HEK293T (cell line): ENCODE measurements at regions not wholly inside any gene's neighbourhood (a gene's known extent, or its start where the extent isn't known, plus 50 kb on each side); places are given as distances from the start of the nearest gene placed in this dataset.

Source experiments
- BHLHE40 ChIP-seq: fragments of 450-650 bp; IDR thresholded peaks from 2 replicates; pipeline ENCODE4 v1.6.1; 2016; ENCODE audit warnings: mild to moderate bottlenecking, moderate library complexity, borderline replicate concordance
- FOXA1 ChIP-seq: fragments of 450-650 bp; IDR thresholded peaks from 2 replicates; pipeline ENCODE4 v1.6.1; 2016; ENCODE audit warnings: mild to moderate bottlenecking
- FOXK2 ChIP-seq: fragments of 450-650 bp; IDR thresholded peaks from 2 replicates; pipeline ENCODE4 v1.6.1; 2016; ENCODE audit warnings: mild to moderate bottlenecking
- FOXM1 ChIP-seq: fragments of 450-650 bp; IDR thresholded peaks from 2 replicates; pipeline ENCODE4 v1.6.1; 2017; ENCODE audit warnings: mild to moderate bottlenecking, borderline replicate concordance
- NFRKB ChIP-seq: fragments of 450-650 bp; IDR thresholded peaks from 2 replicates; pipeline ENCODE4 v1.6.1; 2016; ENCODE audit warnings: mild to moderate bottlenecking, moderate library complexity
- SP1 ChIP-seq: fragments of 450-650 bp; IDR thresholded peaks from 2 replicates; pipeline ENCODE4 v1.6.1; 2017
- SUZ12 ChIP-seq: fragments of 450-650 bp; IDR thresholded peaks from 2 replicates; pipeline ENCODE4 v1.6.1; 2016; ENCODE audit warnings: mild to moderate bottlenecking
- TARDBP ChIP-seq: fragments of 450-650 bp; IDR thresholded peaks from 2 replicates; pipeline ENCODE4 v1.6.1; 2016
- ZNF384 ChIP-seq: fragments of 450-650 bp; IDR thresholded peaks from 2 replicates; pipeline ENCODE4 v1.6.1; 2016
- TF ChIP-seq, protein P1 (sequence below): fragments of 450-650 bp; IDR thresholded peaks from 2 replicates; pipeline ENCODE4 v1.6.1; 2016

DNA sequence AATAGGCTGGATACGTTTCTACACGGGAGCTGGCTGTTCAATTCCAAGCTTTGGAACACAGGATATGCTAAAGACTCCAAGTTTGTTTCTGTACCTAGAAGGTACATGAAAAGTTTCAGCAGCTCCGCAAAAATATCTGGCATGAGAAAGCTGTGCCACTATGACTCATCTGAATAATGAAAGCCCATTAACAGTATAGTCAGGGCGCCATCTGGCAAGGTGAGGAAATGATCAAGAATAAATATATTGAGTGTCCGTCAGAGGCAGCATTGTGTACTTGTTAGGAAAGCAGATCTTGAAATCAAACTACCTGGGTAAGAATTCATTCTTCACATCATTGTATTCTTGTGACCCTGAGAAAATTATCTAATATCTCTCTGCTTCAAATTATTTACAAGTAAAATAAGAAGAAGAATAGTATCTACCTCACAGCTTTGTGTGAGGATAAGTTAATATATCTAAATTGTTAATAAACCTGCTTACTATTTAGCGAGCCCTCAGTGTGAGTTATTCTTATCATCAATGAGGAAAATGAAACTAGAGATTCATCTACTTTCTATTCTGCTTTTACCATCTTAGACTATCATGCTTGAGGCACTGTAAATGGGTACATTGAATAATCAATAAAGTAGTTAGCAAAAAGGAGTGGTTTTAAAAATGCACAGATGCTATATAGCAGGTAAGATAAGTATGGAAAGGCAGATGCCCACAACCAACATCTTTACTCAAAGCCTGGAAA lies 53.5 kb downstream of the FSCB start:
- TF ChIP-seq BHLHE40: no peak
- TF ChIP-seq TARDBP: no peak
- no peak for TF ChIP-seq SUZ12
- no peak for TF ChIP-seq SP1
- no peak for TF ChIP-seq NFRKB
- no peak for TF ChIP-seq ZNF384
- TF ChIP-seq FOXA1: no peak
- TF ChIP-seq, protein P1, sequence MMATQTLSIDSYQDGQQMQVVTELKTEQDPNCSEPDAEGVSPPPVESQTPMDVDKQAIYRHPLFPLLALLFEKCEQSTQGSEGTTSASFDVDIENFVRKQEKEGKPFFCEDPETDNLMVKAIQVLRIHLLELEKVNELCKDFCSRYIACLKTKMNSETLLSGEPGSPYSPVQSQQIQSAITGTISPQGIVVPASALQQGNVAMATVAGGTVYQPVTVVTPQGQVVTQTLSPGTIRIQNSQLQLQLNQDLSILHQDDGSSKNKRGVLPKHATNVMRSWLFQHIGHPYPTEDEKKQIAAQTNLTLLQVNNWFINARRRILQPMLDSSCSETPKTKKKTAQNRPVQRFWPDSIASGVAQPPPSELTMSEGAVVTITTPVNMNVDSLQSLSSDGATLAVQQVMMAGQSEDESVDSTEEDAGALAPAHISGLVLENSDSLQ: no peak
- TF ChIP-seq FOXM1: no peak
- TF ChIP-seq FOXK2: no peak
